GM12874 (cell line): ENCODE measurements at regions not wholly inside any gene's neighbourhood (a gene's known extent, or its start where the extent isn't known, plus 50 kb on each side); places are given as distances from the start of the nearest gene placed in this dataset.

Experiments used
- TF ChIP-seq, protein P1 (sequence below): IDR thresholded peaks from 2 replicates; pipeline ENCODE4 v1.5.1; 2011; ENCODE audit warnings: low read depth, mild to moderate bottlenecking, control low read depth, low read length, moderate library complexity; ENCODE audit not compliant: insufficient read depth

DNA sequence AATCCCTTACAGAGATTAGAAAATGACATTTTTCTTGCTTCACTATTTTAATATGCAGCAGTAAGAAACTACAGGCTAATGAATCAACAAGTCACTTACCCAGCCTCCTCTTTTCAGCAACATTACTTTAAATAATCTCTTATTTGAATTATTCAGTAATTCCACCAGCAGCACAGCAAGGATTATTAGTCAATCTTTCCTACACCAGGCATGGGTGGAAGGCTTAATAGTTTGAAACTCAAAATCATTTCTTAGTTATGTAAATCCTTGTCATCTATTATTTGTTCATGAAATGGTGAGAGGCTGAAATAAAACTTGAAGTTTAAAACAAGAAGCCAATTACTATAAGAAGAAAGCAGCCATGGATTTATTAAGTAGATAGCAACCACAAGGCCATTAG is 530.5 kb downstream of the KCNA4 start:
- TF ChIP-seq, protein P1, sequence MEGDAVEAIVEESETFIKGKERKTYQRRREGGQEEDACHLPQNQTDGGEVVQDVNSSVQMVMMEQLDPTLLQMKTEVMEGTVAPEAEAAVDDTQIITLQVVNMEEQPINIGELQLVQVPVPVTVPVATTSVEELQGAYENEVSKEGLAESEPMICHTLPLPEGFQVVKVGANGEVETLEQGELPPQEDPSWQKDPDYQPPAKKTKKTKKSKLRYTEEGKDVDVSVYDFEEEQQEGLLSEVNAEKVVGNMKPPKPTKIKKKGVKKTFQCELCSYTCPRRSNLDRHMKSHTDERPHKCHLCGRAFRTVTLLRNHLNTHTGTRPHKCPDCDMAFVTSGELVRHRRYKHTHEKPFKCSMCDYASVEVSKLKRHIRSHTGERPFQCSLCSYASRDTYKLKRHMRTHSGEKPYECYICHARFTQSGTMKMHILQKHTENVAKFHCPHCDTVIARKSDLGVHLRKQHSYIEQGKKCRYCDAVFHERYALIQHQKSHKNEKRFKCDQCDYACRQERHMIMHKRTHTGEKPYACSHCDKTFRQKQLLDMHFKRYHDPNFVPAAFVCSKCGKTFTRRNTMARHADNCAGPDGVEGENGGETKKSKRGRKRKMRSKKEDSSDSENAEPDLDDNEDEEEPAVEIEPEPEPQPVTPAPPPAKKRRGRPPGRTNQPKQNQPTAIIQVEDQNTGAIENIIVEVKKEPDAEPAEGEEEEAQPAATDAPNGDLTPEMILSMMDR = no peak

DNA sequence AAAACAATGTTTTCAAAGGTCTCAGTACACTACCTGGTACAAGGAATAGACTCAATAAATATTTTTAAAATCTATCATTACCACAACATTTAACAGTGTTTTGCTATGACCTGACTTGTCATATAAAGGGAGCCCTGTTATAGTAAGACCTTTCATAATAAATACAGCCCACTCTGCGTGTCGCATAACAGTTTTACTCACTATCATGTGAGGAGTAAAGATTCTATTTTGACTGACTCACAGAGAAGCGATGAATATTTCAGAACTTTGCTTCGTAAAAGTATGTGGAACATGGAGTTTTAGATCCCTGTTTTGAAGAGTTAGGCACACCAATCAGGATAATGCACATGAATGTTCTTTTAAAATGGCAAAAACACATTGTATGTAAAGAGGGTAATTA is 531.2 kb downstream of the KCNA4 start:
- TF ChIP-seq, protein P1 = no peak

DNA sequence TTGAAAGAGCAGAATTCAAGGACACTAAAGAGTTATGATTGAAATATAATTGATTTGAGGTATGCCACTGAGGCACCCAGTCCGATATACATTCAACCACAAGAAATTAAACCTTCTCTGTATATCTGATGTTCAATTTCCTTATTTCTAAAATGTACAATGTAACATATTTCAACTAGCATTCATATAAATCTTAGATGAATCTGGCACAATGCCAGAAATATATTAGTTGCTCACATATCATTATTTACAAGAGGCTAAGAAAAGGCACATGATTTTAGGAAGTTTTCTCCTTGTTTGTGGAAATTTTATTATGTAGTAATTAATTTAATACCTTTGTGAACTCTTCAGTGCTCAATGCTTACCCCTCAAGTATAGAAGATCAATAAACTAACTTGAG is 532.3 kb downstream of the KCNA4 start:
- TF ChIP-seq, protein P1 = no peak

DNA sequence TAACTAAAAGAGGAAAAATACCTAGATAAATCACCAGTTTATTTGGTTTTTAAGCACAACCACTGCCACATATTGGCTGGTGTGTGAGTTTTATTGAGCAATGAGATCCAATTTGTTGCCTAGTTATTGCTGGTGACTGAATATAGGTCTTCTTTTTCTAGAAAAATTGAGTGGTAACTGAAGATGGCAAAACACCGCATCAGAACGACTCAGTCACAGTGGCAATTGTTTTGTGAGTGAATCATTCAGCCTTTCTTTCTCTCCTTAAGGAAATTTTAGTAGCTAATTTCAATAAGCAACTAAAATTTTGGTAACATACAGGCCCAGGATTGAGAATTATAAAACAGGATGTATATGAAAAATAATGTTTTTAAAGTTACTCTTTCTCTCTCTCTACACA is 533.0 kb downstream of the KCNA4 start:
- TF ChIP-seq, protein P1 = no peak

DNA sequence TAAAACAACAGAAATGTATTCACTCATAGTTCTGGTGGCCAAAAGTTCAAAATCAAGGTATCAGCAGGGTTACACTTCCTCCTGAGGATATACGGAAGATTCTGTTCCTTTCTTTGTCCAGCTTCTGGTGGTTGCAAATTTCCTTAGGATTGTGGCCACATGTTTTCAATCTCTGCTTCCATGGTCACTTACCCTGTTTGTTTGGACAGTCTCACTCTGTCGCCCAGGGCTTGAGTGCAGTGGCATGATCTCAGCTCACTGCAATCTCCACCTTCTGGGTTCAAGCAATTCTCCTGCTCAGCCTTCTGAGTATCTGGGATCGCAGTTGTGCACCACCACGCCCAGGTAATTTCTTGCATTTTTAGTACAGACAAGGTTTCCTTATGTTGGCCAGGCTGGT is 534.3 kb downstream of the KCNA4 start:
- TF ChIP-seq, protein P1 = no peak

DNA sequence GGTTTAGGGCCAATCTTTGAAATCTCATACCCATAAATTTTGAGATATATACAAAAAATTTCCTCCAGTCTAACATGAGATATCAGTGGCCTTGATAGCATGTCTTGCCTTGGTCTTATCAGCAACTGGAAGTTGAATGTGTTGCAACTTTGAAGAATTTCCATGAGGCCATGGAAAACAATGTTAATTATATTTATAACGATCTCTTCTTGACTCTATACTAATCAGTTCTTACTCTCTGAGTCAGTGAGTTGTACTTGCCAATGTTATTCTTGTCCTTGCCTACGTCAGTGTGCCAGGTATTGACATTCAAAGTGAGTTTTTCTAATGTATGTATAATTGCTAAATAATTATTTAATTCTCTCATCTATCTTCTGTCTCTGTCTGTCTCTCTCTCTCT is 535.1 kb downstream of the KCNA4 start:
- TF ChIP-seq, protein P1 = no peak

DNA sequence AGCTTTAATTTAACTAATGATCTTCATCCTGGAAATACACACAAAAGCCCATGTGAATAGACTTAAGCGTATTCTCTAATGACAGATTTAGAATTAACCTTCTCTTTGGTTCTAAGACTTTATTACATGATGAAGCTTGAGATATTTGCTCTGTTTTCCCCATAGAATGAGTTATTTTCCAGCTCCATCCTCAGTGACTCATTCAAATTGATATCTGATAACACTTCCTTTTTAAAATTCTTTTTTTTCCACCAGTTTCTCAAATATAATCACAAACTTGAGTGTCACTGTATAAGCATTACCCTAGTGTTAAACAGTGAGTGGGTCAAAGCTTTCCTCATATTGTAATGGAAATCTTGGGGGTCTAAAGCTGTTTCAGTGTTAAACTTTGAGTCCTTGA is 535.8 kb downstream of the KCNA4 start:
- TF ChIP-seq, protein P1 = no peak

DNA sequence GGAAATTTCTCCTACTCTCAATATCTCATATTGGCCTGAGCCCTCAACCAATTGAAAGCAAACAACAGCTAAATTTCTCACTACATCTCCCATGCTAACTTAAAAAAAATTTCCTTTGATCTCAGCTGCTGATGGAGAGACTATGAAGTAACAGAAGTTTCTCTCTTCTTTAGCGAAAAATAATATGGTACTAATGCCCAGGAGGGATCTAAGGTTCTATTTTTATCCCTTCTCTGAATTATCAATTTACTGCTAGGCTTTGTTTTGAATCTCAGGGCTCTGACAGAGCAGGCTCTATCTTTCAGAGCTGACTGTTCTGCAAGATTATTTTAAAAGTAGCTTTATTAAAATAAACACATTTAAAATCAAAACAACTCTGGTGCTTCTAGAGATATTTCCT is 558.6 kb downstream of the KCNA4 start:
- TF ChIP-seq, protein P1 = no peak
